ENCODE measurements at regions not wholly inside any gene's neighbourhood (a gene's known extent, or its start where the extent isn't known, plus 50 kb on each side); places are given as distances from the start of the nearest gene placed in this dataset.
"Not testable (repeated sequence)": the region's sequence is repeated elsewhere in the genome, so short reads cannot be mapped to it uniquely, and the experiment has no call there.

DNA sequence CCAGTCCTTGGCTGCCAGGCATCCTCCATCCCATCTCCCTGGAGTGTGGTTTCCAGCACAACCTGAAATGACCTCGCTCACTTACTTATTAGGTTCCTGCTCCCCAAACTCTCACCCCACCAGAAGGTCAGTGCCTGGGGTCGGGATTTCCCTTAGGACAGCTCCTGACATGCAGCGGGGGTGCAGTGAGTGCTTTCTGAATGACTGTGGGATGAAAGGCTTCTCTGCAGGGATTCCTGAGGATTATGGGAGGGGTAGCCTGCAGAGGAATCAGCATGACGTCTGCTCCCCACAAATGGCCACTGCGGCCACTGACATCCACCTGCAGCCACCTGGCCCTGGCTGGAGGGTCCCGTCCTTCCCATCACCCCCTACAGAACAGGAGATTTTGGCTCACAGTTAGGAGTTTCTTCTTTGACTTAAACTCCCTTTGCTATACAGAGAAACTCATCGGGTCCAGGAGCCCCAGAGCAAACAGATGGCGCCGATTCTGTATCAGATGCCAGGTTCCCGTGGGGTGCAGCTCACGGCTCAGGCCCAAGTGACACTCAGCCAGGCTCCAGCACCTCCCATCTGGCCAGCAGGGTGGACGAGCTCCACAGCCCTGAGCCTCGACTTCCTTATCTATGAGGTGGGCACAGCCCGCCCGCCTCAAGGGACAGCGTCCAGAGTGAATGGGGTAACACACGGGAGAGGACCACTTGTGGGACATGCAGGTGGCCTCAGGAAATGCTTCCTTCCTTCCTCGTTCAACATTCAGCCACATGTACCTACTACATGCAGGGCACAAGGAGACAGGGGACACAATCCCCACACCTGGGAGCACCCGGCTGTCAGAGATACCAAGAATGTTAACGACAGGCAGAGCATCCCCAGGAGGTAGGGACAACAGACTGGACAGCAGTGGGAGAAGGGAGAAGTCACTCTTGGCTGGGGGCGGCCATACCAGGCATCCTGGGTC, 69.8 kb downstream of the RMI2 start:
- no peak for DNase-seq (ENCODE audit: low read depth in 2 of 2)

DNA sequence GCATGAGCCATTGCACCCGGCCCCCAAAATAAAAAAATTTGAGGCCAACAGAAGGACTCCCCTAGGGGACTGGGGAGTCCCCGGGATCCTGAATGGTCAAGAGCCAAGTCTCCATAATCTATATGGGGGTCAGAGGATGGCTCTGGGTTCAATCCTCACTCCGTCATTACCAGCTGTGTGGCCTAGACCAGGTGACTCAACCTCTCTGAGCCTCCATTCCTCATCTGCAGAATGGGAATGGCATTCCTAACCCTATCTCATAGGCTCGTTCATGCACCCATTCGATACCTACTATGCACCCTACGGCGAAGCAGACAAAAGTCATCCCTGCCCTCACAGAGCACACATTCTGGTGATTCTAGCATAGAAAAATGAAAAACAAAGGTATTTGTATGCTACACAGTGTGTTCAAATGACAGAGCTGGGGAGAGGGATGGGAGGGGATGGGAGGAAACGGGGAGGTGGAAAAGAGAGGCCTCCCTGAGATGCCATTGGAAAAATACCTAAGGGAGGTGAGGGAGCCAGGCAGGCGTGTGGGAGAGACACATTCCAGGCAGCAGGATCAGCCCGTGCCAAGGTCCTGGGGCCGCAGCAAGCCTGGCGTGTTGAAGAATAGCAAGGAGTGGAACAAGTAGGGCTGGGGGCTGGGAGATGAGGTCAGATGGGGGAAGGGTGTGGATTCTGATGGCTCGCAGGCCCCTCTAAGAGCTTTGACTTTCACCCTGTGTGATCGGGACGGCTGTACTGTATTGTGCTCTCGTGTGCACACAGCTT, 71.2 kb downstream of the RMI2 start:
- DNase-seq (ENCODE audit: low read depth in 2 of 2), result no peak

DNA sequence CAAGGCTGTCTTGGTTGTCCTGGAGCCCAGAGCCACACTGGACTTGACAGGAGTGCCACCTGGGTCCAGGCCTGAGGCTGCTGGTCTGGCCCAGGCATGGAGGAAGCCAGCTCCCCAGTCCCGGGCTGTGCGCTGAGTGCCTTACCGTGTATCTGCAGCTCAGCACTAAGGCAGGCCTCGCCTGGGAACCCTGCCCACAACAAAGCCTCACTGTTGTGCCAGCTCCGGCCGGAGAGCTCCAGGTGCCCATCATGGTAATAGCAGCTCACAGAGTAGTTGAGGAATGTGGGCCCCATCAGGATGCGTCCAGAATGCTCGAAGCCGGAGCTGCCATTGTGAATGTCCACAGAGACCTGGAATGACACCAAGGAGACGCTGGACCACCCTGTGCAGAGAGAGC, 72.2 kb downstream of the RMI2 start:
- DNase-seq (ENCODE audit: low read depth in 2 of 2), result no peak

DNA sequence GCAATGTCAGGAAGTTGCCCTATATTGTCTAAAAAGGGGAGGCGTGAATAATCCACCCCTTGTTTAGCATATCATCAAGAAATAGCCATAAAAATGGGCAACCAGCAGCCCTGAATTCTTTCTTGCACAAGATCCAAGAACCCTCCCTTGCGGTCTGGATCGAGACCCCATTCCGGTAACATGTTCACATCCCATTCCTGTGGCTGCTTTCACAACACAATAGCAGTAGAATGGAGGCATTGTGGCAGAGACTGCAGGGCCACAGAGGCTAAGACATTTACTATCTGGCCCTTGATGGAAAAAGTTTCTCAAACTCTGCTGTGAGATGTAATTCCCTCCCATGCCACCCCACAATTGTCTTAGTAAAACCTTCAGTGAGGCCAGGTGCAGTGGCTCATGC, 73.2 kb downstream of the RMI2 start:
- DNase-seq (ENCODE audit: low read depth in 2 of 2), result no peak

DNA sequence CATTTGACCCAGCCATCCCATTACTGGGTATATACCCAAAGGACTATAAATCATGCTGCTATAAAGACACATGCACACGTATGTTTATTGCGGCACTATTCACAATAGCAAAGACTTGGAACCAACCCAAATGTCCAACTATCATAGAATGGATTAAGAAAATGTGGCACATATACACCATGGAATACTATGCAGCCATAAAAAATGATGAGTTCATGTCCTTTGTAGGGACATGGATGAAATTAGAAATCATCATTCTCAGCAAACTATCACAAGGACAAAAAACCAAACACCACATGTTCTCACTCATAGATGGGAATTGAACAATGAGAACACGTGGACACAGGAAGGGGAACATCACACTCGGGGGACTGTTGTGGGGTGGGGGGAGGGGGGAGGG, 74.8 kb downstream of the RMI2 start:
- not testable (repeated sequence) for DNase-seq (ENCODE audit: low read depth in 2 of 2)

DNA sequence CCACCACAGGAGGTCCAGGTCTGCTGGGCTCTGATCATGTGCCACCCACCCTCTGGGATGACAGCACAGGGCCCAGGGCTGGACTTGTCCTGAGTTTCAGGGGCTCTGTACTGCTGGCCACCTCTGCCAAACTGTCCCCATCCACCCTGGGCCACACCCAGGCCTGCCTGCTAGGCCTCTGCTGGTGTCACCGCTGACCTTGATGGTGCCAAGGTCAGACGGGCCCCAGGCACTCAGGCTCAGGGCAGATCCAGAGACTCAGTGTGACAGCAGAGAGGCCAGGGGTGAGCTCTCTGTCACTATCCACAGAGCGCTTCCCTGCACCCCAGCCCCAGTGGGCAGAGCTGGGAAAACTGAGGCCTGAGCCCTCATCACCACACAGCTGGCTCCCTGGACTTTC, 75.6 kb downstream of the RMI2 start:
- no peak for DNase-seq (ENCODE audit: low read depth in 2 of 2)

DNA sequence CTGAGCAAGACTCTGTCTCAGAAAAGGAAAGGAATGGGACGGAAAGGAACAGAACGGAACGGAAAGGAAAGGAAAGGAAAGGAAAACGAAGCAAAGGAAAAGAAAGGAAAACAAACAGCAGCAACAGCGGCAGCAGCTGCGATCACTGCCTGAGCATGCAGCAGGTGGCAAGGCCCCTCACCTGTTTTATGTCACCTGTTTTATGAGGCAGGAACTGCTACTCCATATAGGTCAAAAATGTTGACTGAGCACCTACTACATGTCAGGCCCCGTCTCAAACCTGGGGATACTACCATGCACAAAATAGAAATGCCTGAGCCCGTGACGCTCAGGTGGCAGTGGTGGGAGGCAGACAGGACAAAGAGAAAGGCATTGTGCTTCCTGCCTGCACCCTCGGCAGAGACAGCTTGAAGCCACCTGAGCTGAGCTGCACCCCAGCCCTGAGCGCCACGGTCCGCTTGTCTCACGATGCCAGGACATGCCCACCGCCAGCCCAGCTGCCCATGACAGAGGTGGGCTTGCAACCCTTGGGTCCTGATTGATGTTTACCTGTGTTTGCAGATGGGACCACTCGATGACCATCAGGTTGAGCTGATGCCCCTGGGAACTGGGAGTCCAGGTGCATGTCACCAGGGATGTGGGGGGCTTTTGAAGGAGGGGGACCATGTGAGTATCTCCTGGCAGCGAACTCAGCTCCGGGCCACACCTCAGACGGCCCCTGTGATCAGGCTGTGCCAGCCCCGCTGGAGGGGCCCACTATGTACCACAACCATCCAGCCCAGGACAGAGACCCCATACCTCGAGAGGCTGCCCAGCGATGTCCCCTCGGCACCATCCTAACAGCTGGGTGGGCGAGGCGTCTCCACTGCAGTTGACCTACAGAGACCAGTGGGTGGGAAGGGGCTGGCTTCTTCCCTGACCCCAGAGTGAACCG, 77.4 kb downstream of the RMI2 start:
- DNase-seq (ENCODE audit: low read depth in 2 of 2), result no peak

DNA sequence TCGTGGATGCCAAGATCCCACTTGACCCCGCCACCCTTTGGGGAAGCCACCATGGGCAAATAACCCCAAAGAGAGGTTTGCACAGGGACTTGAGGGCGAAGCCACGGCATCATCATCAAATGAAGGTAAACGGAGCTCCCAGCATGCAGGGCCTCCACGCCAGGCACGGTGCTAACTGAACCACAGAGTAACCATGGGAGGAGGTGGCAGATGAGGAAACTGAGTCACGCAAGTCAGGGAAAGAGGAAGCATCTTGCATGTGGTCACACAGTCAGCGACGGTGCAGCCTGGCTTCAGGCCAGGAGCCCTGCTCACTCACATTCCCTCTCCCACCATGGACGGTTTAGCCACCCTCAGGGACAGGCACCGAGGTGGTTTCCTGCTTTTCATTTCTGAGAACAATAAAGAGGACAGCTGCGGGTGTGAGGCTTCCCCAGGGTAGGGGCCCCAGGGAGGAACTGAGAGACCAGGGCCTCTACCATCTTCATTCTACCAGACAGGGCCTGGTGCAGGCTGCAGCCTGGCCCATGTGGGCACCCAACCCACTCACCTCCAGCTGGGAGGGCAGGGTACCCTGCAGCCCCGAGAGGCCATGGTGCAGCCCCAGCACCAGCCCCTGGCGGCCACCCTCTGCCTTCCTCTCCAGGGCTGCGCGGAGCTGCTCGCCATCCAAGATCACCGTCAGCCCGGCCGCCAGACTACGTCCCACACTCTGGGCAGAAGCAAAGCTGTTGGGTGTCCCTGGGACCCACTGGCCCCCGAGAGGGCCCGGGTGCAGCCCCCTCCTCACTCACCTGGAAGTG, 78.3 kb downstream of the RMI2 start:
- DNase-seq (ENCODE audit: low read depth in 2 of 2), result no peak

DNA sequence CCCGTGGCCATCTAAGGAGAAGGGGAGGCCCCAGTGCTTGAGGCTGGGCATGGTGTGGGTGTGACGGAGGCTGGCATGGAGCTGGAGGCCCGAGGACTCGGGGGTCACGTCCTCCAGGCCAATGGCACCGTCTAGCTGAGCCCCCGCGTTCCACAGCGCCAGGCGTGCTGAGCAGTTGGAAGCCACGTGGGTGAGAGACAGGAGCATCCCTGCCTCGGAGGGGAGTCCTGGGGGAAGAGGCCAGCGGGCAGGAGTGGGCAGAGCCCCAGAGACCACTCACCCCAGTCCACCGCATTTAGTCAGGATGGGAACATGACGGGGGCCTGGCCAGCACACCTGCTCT, 78.8 kb downstream of the RMI2 start:
- no peak for DNase-seq (ENCODE audit: low read depth in 2 of 2)

DNA sequence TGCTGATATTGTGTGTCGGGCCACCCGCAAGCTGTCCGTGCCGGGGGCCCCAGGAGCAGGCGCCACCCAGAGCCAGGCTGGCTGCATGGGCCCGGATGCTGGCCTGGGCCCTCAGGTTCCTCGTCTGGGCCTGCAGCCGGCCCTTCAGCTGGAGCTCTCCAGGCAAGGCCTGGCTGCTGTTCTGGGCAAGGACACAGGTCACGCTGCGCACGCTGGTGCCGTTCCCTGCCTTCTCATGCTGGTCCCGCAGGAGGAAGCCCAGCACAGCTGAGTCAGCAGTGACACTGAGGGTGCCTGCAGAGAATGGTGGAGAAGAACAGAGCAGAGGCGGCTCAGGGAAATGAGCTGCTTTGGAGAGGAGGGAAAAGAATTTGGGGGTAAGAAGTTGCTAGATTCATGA, 79.9 kb downstream of the RMI2 start:
- no peak for DNase-seq (ENCODE audit: low read depth in 2 of 2)

DNA sequence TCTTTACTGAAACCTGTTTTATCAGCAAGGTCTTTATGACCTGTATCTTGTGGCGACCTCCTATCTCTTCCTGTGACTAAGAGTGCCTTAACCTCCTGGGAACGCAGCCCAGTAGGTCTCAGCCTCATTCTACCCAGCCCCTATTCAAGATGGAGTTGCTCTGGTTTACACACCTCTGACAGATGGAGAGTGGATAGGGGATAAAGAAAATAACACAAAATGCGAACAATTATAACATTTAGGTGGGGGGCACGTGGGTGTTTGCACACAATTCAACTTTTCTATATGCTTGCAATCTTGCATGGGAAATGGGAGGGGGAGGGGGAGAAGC, 83.3 kb downstream of the RMI2 start:
- DNase-seq (ENCODE audit: low read depth in 2 of 2), result no peak

DNA sequence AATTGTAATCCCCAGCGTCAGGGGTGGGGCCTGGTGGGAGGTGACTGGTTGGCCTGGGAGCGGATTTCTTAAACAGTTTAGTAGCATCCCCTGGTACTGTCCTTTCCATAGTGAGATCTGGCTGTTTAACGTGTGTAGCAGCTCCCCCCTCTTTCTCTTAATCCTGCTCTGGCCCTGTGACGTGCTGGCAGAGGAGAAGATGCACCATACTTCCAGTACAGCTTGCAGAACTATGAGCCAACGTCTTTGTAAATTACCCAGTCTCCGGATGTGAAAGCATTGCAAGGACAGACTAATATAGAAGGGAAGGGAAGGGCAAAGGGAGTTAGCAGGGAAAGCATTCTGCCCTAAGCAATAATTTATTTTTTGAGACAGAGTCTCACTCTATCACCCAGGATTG, 83.9 kb downstream of the RMI2 start:
- no peak for DNase-seq (ENCODE audit: low read depth in 2 of 2)

DNA sequence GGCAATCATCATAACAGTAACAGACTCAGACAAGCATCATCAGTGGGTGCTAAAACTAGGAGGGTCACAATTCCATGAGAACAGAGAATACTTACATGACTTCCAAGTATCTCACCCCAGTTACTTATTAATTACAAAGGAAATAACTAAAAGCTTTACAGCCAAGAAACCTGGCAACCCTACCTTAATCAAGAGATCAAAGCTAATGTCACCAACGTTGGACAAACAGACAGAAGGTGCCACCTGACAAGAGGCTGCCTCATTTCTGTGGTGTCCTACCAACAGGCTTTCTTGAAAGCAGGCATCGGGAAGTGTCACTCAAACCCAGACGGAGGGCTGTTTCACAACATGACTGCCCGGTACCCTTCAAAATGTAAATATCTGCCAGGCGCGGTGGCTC, 84.6 kb downstream of the RMI2 start:
- no peak for DNase-seq (ENCODE audit: low read depth in 2 of 2)

DNA sequence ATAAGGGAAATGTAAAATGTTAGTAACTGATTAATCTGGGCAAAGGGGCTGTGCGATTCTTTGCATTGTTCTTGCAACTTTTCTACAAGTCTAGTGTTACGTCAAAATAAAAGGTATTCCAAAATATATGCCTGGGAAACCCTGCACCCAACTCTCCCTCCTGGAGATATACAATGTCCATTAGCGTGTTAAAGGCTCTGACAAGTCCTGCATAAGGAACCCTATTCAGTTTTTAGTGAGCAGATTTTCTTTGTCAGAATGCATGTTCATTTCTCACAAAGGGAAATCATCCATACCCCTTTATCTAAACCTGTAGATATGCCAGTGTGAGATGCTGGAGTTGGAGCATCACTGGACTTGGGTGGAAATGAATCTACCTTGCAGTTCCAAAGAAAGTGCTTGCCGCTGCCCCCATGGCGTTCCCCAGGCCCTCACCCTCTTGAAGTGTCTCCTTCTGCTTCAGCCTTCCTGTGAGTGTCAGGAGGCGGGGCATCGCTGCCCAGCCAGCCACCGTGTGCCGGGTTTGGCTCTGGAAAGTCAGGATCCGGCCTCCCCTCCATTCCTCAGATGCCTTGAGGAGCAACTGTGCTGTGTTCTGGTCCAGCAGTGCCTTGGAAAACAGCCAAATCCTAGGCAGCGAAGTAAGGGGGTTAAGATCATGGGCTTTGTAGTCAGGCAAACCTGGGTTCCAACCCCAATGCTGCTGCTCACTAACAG, 85.5 kb downstream of the RMI2 start:
- no peak for DNase-seq (ENCODE audit: low read depth in 2 of 2)

DNA sequence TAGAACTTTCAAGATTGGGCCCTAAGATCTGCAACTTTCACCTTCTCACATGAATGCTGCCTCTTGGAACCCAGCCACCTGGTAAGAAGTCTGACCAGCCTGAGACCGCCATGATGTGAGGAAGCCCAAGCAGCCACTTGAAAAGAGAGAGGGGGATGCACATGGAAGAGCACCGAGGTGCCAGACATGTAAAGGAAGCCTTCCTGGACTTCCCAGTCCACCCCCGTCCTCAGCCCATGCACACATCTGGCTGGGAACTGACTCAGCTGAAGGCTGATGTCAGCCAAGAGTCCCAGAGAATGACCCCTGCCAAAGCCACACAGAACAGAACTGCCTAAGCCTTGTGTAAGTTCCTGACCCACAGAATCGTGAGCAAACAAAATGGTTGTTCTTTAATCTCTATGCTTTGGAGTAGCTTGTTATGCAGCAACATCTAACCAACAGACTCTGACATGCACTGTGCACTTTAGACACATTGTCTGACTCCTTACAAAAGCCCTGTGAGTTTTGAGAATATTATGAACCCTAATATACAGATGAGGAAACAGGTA, 86.7 kb downstream of the RMI2 start:
- no peak for DNase-seq (ENCODE audit: low read depth in 2 of 2)

DNA sequence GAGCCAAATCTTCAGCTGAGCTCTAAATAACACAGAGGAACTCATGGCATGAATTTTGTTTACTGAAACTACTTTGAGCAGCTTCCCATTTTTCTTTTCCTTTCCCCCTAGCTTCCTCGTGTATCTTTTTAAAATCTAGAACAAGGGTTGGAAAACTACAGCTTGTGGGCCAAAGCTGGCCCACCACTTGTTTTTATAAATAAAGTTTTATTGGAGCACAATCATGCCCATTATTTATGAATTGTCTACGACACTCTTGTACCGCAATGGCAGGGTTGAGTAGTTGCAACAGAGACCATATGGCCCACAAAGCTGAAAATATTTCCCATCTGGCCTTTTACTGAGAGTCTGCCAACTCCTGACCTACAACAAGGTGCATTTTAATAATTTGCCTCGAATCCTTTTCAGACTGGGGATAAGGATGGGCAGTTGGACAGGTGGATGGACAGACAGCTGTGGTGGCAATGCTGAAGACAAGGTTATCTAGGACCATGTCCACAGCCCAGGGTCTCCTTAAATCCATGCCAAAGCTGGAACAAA, 87.7 kb downstream of the RMI2 start:
- no peak for DNase-seq (ENCODE audit: low read depth in 2 of 2)

DNA sequence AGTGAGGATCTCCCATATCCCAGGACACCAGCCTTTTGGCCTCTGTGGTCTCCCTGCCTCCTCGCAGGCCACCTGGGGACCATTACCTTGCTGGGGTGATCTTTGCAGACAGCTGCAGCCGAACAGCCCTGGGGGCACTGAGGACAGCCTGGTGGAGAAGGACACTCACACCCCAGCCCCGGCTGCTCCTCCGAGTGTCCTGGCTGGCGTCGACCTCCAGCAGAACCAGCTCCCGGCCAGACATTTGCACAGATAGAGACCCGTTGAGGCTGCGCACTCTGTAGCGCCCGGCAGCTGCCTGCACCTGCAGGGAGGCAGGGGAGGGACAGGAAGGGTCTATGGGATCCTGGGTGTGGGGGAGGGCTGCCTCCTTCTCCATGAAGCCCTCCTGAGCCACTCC, 90.3 kb downstream of the RMI2 start:
- no peak for DNase-seq (ENCODE audit: low read depth in 2 of 2)

DNA sequence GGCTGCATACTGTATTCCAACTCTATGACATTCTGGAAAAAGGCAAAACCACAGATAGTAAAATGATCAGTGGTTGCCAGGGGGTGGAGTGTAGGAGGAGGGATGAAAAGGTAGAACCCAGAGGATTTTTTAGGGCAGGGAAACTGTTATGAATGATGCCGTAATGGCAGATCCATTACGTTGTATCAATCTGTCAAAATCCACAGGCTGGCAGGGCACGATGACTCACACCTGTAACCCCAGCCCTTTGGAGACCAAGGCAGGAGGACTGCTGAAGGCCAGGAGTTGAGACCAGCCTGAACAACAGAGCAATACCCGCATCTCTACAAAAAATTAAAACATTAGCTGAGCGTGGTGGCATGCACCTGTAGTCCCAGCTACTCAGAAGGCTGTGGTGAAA, 91.8 kb downstream of the RMI2 start:
- no peak for DNase-seq (ENCODE audit: low read depth in 2 of 2)

DNA sequence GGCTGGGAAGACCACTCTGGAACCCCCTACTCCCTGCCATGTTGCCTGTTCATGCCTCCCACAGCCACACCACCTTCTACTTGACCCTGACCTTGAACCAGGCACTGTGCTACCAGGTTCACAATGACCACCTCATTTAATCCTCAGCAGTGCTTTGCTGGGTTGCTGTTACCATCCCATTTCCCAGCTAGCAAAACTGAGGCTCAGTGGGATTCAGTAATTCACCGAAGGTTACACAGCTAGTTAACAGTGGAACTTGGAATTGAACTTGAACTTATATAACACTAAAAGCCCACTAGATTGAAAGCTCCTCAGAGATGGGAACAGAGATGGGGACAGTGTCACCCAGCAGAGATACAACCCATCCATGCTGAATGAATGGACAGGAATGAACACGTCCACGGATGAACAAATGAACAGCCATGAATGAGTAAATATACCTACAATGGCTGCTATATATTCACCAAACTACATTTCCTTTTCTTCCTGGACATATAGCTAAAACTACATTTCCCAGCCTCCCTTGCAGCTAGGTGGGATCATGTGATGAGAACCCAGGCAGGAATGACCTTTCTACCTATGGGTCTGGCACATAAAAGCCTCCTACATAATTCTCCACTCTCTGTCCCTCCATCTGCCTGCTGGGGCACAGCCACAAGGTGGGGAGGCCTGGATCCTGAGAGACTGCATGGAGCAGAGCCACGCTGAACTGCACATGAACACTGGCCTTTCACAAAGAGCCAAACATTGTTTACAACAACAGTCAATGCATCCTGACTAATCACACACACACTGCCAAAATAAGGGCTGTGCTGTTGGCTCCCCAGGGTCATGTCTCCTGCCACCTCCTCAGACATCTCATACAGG, 94.8 kb downstream of the RMI2 start:
- DNase-seq (ENCODE audit: low read depth in 2 of 2), result no peak

All from activated CD8-positive, alpha-beta memory T cell treated with anti-CD3 and anti-CD28 coated beads for 4 hours (primary cell).